ENCODE measurements at regions not wholly inside any gene's neighbourhood (a gene's known extent, or its start where the extent isn't known, plus 50 kb on each side); places are given as distances from the start of the nearest gene placed in this dataset.

DNA sequence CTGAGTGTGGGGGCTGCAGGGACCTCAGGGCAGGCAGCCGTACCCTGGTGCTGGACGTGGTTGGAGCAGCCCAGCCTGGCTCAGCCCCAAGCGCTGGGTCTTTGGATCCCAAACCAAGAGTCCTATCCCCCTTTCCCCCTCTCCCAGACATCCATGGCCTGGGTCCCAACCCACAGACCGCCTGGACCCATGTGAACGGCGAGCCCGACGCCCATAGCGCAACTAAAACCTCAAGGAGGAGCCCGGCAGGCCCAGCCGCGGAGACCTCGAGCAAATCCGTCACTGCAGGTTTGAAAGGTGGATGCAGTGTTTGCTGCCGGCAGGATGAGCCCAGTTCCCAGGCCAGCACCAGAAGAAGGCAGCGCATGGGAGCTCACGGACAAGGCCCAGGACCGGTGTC is 337.0 kb downstream of the BRD1 start:
- Histone ChIP-seq H3K4me3 (ENCODE audit: low read depth in 2 of 2, low read length in 2 of 2) (no peak overlapping the region), H3K27me3 (ENCODE audit: control insufficient read depth, insufficient read depth, low read length) (no peaks in the 10 kb centered on the region), H3K27ac (ENCODE audit: low read length) (no peak overlapping the region), H3K36me3 (ENCODE audit: control insufficient read depth, insufficient read depth, low read length) (no peaks in the 10 kb centered on the region), H3K9me3 (ENCODE audit: control insufficient read depth, insufficient read depth, low read depth, low read length) (no peaks in the 10 kb centered on the region), H3K4me1 (ENCODE audit: control insufficient read depth, insufficient read depth, low read length) (no peaks in the 10 kb centered on the region)
- ATAC-seq (no peak), DNase-seq (ENCODE audit: low read depth, low spot score) (no peak)
- CTCF ChIA-PET, result no interaction called here
- no TSS peak for BruUV-seq (replicated peaks)
- intact Hi-C loops (cut with micrococcal nuclease; ENCODE audit: unreplicated experiment) (no loop called here), in situ Hi-C loops (cut with HindIII; ENCODE audit: low pct_unique_long_range_greater_than_20kb, low sequenced_read_pairs) (no loop called here)
- POLR2A ChIA-PET, result no interaction called here
- no peak for TF ChIP-seq SIN3A (IDR thresholded peaks at IDR 0.05; ENCODE audit: borderline replicate concordance, insufficient read depth, low read depth, low read length)
- TF ChIP-seq POLR2AphosphoS5 (IDR thresholded peaks at IDR 0.05; ENCODE audit: low read depth, low read length), result no peak
- TF ChIP-seq TCF7L2 (IDR thresholded peaks at IDR 0.05; ENCODE audit: low read depth, low read length), result no peak
- TF ChIP-seq, protein P1, sequence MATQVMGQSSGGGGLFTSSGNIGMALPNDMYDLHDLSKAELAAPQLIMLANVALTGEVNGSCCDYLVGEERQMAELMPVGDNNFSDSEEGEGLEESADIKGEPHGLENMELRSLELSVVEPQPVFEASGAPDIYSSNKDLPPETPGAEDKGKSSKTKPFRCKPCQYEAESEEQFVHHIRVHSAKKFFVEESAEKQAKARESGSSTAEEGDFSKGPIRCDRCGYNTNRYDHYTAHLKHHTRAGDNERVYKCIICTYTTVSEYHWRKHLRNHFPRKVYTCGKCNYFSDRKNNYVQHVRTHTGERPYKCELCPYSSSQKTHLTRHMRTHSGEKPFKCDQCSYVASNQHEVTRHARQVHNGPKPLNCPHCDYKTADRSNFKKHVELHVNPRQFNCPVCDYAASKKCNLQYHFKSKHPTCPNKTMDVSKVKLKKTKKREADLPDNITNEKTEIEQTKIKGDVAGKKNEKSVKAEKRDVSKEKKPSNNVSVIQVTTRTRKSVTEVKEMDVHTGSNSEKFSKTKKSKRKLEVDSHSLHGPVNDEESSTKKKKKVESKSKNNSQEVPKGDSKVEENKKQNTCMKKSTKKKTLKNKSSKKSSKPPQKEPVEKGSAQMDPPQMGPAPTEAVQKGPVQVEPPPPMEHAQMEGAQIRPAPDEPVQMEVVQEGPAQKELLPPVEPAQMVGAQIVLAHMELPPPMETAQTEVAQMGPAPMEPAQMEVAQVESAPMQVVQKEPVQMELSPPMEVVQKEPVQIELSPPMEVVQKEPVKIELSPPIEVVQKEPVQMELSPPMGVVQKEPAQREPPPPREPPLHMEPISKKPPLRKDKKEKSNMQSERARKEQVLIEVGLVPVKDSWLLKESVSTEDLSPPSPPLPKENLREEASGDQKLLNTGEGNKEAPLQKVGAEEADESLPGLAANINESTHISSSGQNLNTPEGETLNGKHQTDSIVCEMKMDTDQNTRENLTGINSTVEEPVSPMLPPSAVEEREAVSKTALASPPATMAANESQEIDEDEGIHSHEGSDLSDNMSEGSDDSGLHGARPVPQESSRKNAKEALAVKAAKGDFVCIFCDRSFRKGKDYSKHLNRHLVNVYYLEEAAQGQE (IDR thresholded peaks at IDR 0.05; ENCODE audit: insufficient read depth in 1 of 2, low read depth in 2 of 2, low read length in 1 of 2), result no peak
- TF ChIP-seq, protein P2, sequence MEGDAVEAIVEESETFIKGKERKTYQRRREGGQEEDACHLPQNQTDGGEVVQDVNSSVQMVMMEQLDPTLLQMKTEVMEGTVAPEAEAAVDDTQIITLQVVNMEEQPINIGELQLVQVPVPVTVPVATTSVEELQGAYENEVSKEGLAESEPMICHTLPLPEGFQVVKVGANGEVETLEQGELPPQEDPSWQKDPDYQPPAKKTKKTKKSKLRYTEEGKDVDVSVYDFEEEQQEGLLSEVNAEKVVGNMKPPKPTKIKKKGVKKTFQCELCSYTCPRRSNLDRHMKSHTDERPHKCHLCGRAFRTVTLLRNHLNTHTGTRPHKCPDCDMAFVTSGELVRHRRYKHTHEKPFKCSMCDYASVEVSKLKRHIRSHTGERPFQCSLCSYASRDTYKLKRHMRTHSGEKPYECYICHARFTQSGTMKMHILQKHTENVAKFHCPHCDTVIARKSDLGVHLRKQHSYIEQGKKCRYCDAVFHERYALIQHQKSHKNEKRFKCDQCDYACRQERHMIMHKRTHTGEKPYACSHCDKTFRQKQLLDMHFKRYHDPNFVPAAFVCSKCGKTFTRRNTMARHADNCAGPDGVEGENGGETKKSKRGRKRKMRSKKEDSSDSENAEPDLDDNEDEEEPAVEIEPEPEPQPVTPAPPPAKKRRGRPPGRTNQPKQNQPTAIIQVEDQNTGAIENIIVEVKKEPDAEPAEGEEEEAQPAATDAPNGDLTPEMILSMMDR (IDR thresholded peaks at IDR 0.05), result no peak

DNA sequence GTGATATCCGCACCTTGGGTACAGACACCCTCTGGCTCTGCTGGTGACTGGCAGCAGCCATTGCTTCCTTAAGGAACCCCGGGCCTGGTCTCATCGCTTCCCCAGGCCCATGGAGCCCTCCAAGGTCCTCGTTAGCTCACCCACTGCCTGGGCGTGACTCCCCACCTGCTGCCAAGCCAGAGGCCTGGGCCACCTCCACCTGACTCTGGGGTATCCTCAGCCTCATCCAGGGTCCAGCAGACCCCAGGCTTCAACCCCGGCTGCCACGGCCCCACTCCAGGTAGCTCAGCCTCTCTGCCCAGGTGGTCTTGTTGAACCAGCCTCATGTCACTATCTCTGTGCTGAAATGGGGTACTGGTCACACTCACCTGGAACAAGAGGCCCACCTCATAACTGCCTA is 337.9 kb downstream of the BRD1 start:
- no peak overlapping the region for H3K4me3 ChIP-seq (ENCODE audit: low read depth in 2 of 2, low read length in 2 of 2)
- ATAC-seq, result no peak
- intact Hi-C loops (cut with micrococcal nuclease; ENCODE audit: unreplicated experiment) (no loop called here), in situ Hi-C loops (cut with HindIII; ENCODE audit: low pct_unique_long_range_greater_than_20kb, low sequenced_read_pairs) (no loop called here)
- CTCF ChIA-PET, result no interaction called here
- no peaks in the 10 kb centered on the region for H3K9me3 ChIP-seq (ENCODE audit: control insufficient read depth, insufficient read depth, low read depth, low read length)
- H3K36me3 ChIP-seq (ENCODE audit: control insufficient read depth, insufficient read depth, low read length), result no peaks in the 10 kb centered on the region
- H3K27me3 ChIP-seq (ENCODE audit: control insufficient read depth, insufficient read depth, low read length), result no peaks in the 10 kb centered on the region
- POLR2A ChIA-PET, result no interaction called here
- no peaks in the 10 kb centered on the region for H3K4me1 ChIP-seq (ENCODE audit: control insufficient read depth, insufficient read depth, low read length)
- no peak overlapping the region for H3K27ac ChIP-seq (ENCODE audit: low read length)
- TF ChIP-seq TCF7L2 (IDR thresholded peaks at IDR 0.05; ENCODE audit: low read depth, low read length) (no peak), POLR2AphosphoS5 (IDR thresholded peaks at IDR 0.05; ENCODE audit: low read depth, low read length) (no peak), SIN3A (IDR thresholded peaks at IDR 0.05; ENCODE audit: borderline replicate concordance, insufficient read depth, low read depth, low read length) (no peak)
- TF ChIP-seq, protein P2 (IDR thresholded peaks at IDR 0.05), result no peak
- TF ChIP-seq, protein P1 (IDR thresholded peaks at IDR 0.05; ENCODE audit: insufficient read depth in 1 of 2, low read depth in 2 of 2, low read length in 1 of 2), result no peak
- no TSS peak for BruUV-seq (replicated peaks)
- DNase-seq (ENCODE audit: low read depth, low spot score), result no peak

Measured in Panc1 (cell line).